8988T (cell line): ENCODE measurements at regions not wholly inside any gene's neighbourhood (a gene's known extent, or its start where the extent isn't known, plus 50 kb on each side); places are given as distances from the start of the nearest gene placed in this dataset.
"Not testable (repeated sequence)": the region's sequence is repeated elsewhere in the genome, so short reads cannot be mapped to it uniquely, and the experiment has no call there.

Experiments used
- DNase-seq: peaks from one replicate; pipeline ENCODE4 v3.0.0; 2011

GRCh38 chr6:8361259-8361658 lies 74.1 kb downstream of the SLC35B3 start:
- DNase-seq, result no peak

- no peak for DNase-seq
Measured at GRCh38 chr6:8352966-8353340, 82.4 kb downstream of the SLC35B3 start.

- no peak for DNase-seq
Measured at GRCh38 chr6:8352335-8352965, 82.9 kb downstream of the SLC35B3 start.

- no peak for DNase-seq
Measured at GRCh38 chr6:8343600-8343999, 91.7 kb downstream of the SLC35B3 start.

GRCh38 chr6:8342241-8342819 lies 93.0 kb downstream of the SLC35B3 start:
- no peak for DNase-seq

- no peak for DNase-seq
Measured at GRCh38 chr6:8337147-8337546, 98.2 kb downstream of the SLC35B3 start.

- DNase-seq, result no peak
Measured at GRCh38 chr6:8336406-8337057, 98.8 kb downstream of the SLC35B3 start.

- no peak for DNase-seq
Measured at GRCh38 chr6:8335896-8336295, 99.4 kb downstream of the SLC35B3 start.

- no peak for DNase-seq
Measured at GRCh38 chr6:8335381-8335780, 100.0 kb downstream of the SLC35B3 start.

GRCh38 chr6:8334113-8334512 lies 101.2 kb downstream of the SLC35B3 start:
- DNase-seq, result no peak

- DNase-seq, result no peak
Measured at GRCh38 chr6:8329562-8329961, 105.8 kb downstream of the SLC35B3 start.

- no peak for DNase-seq
Measured at GRCh38 chr6:8325743-8326142, 109.6 kb downstream of the SLC35B3 start.

- DNase-seq, result no peak
Measured at GRCh38 chr6:8322659-8323058, 112.7 kb downstream of the SLC35B3 start.

GRCh38 chr6:8321671-8322404 lies 113.5 kb downstream of the SLC35B3 start:
- DNase-seq, result no peak

- no peak for DNase-seq
Measured at GRCh38 chr6:8315154-8315553, 120.2 kb downstream of the SLC35B3 start.

- DNase-seq, result no peak
Measured at GRCh38 chr6:8301502-8301901, 133.8 kb downstream of the SLC35B3 start.

- DNase-seq, result no peak
Measured at GRCh38 chr6:8299034-8299433, 136.3 kb downstream of the SLC35B3 start.

GRCh38 chr6:8282946-8283345 lies 152.4 kb downstream of the SLC35B3 start:
- DNase-seq, result not testable (repeated sequence)

- DNase-seq, result no peak
Measured at GRCh38 chr6:8282380-8282779, 153.0 kb downstream of the SLC35B3 start.

- no peak for DNase-seq
Measured at GRCh38 chr6:8279041-8279805, 156.1 kb downstream of the SLC35B3 start.

GRCh38 chr6:8278562-8278961 lies 156.8 kb downstream of the SLC35B3 start:
- DNase-seq, result no peak

GRCh38 chr6:8277769-8278168 lies 157.6 kb downstream of the SLC35B3 start:
- DNase-seq, result no peak

GRCh38 chr6:8276148-8276547 lies 159.2 kb downstream of the SLC35B3 start:
- no peak for DNase-seq
